ENCODE measurements at regions not wholly inside any gene's neighbourhood (a gene's known extent, or its start where the extent isn't known, plus 50 kb on each side); places are given as distances from the start of the nearest gene placed in this dataset.

GRCh38 chr12:25005376-25005775 lies 56.5 kb upstream of the BCAT1 start:
- no peak for DNase-seq

- DNase-seq: no peak
Measured at GRCh38 chr12:25004447-25004846, 55.5 kb upstream of the BCAT1 start.

- DNase-seq: no peak
Measured at GRCh38 chr12:25001311-25001710, 52.4 kb upstream of the BCAT1 start.
